SK-N-SH treated with all-trans-retinoic acid at 6 μM for 48 hours (cell line): ENCODE measurements at regions not wholly inside any gene's neighbourhood (a gene's known extent, or its start where the extent isn't known, plus 50 kb on each side); places are given as distances from the start of the nearest gene placed in this dataset.

Experiments
- ATAC-seq: fragments of 200-7000 bp; cut with Tn5 transposase; 3 replicates; pipeline ENCODE4 v1.9.1; 2020; ENCODE audit warnings: mild to moderate bottlenecking, moderate library complexity
- ARNTL ChIP-seq: fragments of 450-650 bp; formaldehyde crosslinking; IDR thresholded peaks from 2 replicates; pipeline ENCODE4 v1.5.0; 2020; ENCODE audit warnings: low read depth, mild to moderate bottlenecking, moderate library complexity, borderline replicate concordance
- BACH2 ChIP-seq: fragments of 250-450 bp; sonication (Bioruptor Pico); IDR thresholded peaks from 2 replicates; pipeline ENCODE4 v1.9.0; 2021; ENCODE audit warnings: mild to moderate bottlenecking, borderline replicate concordance
- CSDC2 ChIP-seq: fragments of 250-450 bp; sonication (Bioruptor Pico); IDR thresholded peaks from 2 replicates; pipeline ENCODE4 v1.5.0; 2020; ENCODE audit warnings: mild to moderate bottlenecking, moderate library complexity
- ESRRG ChIP-seq: fragments of 250-450 bp; sonication (Bioruptor Pico); IDR thresholded peaks from 2 replicates; pipeline ENCODE4 v1.6.1; 2021; ENCODE audit warnings: mild to moderate bottlenecking
- ISL1 ChIP-seq: fragments of 250-450 bp; sonication (Bioruptor Pico); IDR thresholded peaks from 2 replicates; pipeline ENCODE4 v2.1.2; 2022; ENCODE audit warnings: mild to moderate bottlenecking, moderate library complexity
- OSR1 ChIP-seq: fragments of 250-450 bp; sonication (Bioruptor Pico); IDR thresholded peaks from 2 replicates; pipeline ENCODE4 v1.8.0; 2022; ENCODE audit warnings: moderate library complexity, mild to moderate bottlenecking, inconsistent platforms
- POU6F1 ChIP-seq: fragments of 250-450 bp; sonication (Bioruptor Pico); IDR thresholded peaks from 2 replicates; pipeline ENCODE4 v1.8.0; 2021; ENCODE audit warnings: low read depth, mild to moderate bottlenecking, moderate library complexity, borderline replicate concordance
- RARB ChIP-seq: fragments of 250-450 bp; sonication (Bioruptor Pico); IDR thresholded peaks from 2 replicates; pipeline ENCODE4 v1.8.0; 2021; ENCODE audit warnings: mild to moderate bottlenecking, moderate library complexity
- SNAI2 ChIP-seq: fragments of 250-450 bp; sonication (Bioruptor Pico); IDR thresholded peaks from 2 replicates; pipeline ENCODE4 v1.5.0; 2020; ENCODE audit warnings: mild to moderate bottlenecking, moderate library complexity
- TCF4 ChIP-seq: fragments of 250-450 bp; sonication (Bioruptor Pico); IDR thresholded peaks from 2 replicates; pipeline ENCODE4 v1.8.0; 2021; ENCODE audit warnings: mild to moderate bottlenecking, moderate library complexity, borderline replicate concordance
- TOX ChIP-seq: fragments of 250-450 bp; sonication (Bioruptor Pico); IDR thresholded peaks from 2 replicates; pipeline ENCODE4 v1.8.0; 2021; ENCODE audit warnings: mild to moderate bottlenecking, moderate library complexity, borderline replicate concordance
- TSHZ2 ChIP-seq: fragments of 250-450 bp; sonication (Bioruptor Pico); IDR thresholded peaks from 2 replicates; pipeline ENCODE4 v1.5.0; 2020; ENCODE audit warnings: mild to moderate bottlenecking, moderate library complexity
- ZC3H10 ChIP-seq: fragments of 250-450 bp; sonication (Bioruptor Pico); IDR thresholded peaks from 2 replicates; pipeline ENCODE4 v1.5.1; 2021; ENCODE audit warnings: mild to moderate bottlenecking, moderate library complexity
- ZFP3 ChIP-seq: fragments of 250-450 bp; sonication (Bioruptor Pico); IDR thresholded peaks from 2 replicates; pipeline ENCODE4 v1.5.0; 2020; ENCODE audit warnings: mild to moderate bottlenecking, moderate library complexity
- ZFP30 ChIP-seq: fragments of 450-650 bp; formaldehyde crosslinking; IDR thresholded peaks from 2 replicates; pipeline ENCODE4 v1.5.0; 2022; ENCODE audit warnings: mild to moderate bottlenecking, moderate library complexity
- ZNF565 ChIP-seq: fragments of 450-650 bp; formaldehyde crosslinking; conservative IDR thresholded peaks from 2 replicates; pipeline ENCODE4 v1.5.0; 2020; ENCODE audit warnings: low read depth, mild to moderate bottlenecking, moderate library complexity
- ZNF70 ChIP-seq: fragments of 450-650 bp; formaldehyde crosslinking; IDR thresholded peaks from 2 replicates; pipeline ENCODE4 v1.5.0; 2020; ENCODE audit warnings: mild to moderate bottlenecking, moderate library complexity
- TF ChIP-seq, protein P1 (sequence below): fragments of 250-450 bp; sonication (Bioruptor Pico); IDR thresholded peaks from 2 replicates; pipeline ENCODE4 v1.5.1; 2020; ENCODE audit warnings: low read depth, mild to moderate bottlenecking, moderate library complexity
- TF ChIP-seq, protein P2 (sequence below): fragments of 250-450 bp; sonication (Bioruptor Pico); IDR thresholded peaks from 2 replicates; pipeline ENCODE4 v1.8.0; 2020; ENCODE audit warnings: mild to moderate bottlenecking, moderate library complexity, borderline replicate concordance

- TF ChIP-seq, protein P1, sequence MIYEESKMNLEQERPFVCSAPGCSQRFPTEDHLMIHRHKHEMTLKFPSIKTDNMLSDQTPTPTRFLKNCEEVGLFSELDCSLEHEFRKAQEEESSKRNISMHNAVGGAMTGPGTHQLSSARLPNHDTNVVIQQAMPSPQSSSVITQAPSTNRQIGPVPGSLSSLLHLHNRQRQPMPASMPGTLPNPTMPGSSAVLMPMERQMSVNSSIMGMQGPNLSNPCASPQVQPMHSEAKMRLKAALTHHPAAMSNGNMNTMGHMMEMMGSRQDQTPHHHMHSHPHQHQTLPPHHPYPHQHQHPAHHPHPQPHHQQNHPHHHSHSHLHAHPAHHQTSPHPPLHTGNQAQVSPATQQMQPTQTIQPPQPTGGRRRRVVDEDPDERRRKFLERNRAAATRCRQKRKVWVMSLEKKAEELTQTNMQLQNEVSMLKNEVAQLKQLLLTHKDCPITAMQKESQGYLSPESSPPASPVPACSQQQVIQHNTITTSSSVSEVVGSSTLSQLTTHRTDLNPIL (CRISPR knock-in tag) = no peak
- TF ChIP-seq SNAI2 (CRISPR knock-in tag) (no peak), ARNTL (CRISPR knock-in tag) (no peak), TOX (no peak), ISL1 (CRISPR knock-in tag) (peak; percentile 69), RARB (no peak), TCF4 (CRISPR knock-in tag) (no peak), ZNF565 (no peak), CSDC2 (CRISPR knock-in tag) (0 out of 2 replicates have a peak, but pooled peaks have one; percentile 58), ZNF70 (CRISPR knock-in tag) (no peak), ZC3H10 (CRISPR knock-in tag) (no peak), ZFP3 (CRISPR knock-in tag) (0 out of 2 replicates have a peak, but pooled peaks have one; percentile 49)
- TF ChIP-seq, all 23 proteins: peak for 3
- peak; percentile 42 for ATAC-seq
These were observed 391.4 kb upstream of the CITED2 start for GRCh38 chr6:139765825-139766285.

DNA sequence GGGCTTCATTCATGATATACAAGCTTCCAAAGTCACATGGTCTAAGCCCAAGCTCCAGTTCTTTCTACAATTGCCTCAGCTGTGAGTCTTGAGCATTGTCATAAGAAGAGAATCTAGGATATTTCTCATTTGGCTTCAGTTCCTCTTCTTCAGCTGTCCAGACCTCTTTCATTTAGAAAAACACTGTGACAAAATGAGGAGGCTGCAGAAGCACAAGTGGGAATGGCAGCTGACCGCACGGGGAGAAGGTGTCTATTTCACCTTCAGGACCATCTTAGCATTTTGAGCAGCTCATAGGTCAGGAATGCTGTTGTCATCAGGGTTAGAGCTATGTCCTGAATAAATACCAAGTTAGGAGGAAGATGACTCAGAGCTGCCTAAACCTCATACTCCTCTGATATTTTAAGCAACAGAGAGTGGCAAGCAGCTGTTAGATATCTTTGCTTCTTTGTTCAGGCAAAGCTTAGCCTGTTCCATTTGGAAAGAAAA, 390.1 kb upstream of the CITED2 start:
- no peak for TF ChIP-seq ISL1 (CRISPR knock-in tag)
- TF ChIP-seq POU6F1 (CRISPR knock-in tag) = peak; percentile 10; the same call in 1 of the 2 replicates
- ATAC-seq = peak; percentile 96

DNA sequence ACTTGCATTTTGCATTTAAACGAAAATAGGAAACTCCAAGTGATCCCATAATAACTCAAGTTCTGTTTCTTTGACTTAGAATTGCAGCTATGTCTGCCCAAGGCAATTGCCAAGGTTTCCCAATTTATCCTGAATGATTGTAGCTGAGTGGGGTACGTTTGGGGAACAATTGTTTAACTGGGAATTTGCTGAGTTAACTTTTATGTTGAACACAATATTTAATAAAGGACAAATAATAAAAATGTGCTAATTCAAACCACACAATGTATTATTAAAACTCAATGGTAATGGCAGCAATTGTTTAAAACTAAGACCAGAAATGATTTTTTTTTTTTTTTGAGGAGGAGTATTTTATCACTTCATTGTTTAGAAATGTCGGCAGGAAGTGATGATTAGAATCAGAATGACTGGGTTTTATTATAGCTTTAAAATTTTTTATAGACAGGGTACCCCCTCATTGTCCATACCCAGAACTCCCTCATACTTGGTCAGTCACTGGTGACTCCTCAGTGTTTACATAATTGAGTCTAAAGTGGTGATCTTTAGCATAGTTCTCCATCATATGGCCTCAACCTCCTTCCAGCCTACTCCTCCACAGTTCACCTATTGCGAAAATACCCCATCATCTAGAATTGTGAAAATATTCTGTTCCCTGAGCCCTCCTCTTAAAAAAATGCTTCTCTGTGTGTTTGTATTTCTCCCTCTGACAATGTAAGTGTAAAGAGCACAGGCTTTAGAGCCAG, 389.2 kb upstream of the CITED2 start:
- peak; percentile 10; the same call in 1 of the 3 replicates for ATAC-seq
- TF ChIP-seq TCF4 (CRISPR knock-in tag) (no peak), ZFP3 (CRISPR knock-in tag) (no peak), ZFP30 (CRISPR knock-in tag) (no peak), POU6F1 (CRISPR knock-in tag) (no peak), TOX (no peak), RARB (no peak), OSR1 (CRISPR knock-in tag) (no peak), ESRRG (CRISPR knock-in tag) (no peak), ZNF70 (CRISPR knock-in tag) (no peak), ARNTL (CRISPR knock-in tag) (no peak), TSHZ2 (CRISPR knock-in tag) (no peak), ZNF565 (no peak), BACH2 (CRISPR knock-in tag) (no peak), SNAI2 (CRISPR knock-in tag) (no peak), ISL1 (CRISPR knock-in tag) (no peak)
- TF ChIP-seq, protein P2, sequence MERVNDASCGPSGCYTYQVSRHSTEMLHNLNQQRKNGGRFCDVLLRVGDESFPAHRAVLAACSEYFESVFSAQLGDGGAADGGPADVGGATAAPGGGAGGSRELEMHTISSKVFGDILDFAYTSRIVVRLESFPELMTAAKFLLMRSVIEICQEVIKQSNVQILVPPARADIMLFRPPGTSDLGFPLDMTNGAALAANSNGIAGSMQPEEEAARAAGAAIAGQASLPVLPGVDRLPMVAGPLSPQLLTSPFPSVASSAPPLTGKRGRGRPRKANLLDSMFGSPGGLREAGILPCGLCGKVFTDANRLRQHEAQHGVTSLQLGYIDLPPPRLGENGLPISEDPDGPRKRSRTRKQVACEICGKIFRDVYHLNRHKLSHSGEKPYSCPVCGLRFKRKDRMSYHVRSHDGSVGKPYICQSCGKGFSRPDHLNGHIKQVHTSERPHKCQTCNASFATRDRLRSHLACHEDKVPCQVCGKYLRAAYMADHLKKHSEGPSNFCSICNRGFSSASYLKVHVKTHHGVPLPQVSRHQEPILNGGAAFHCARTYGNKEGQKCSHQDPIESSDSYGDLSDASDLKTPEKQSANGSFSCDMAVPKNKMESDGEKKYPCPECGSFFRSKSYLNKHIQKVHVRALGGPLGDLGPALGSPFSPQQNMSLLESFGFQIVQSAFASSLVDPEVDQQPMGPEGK = no peak
- TF ChIP-seq, protein P1 (CRISPR knock-in tag) = no peak
